GM12891 (cell line): ENCODE measurements at regions not wholly inside any gene's neighbourhood (a gene's known extent, or its start where the extent isn't known, plus 50 kb on each side); places are given as distances from the start of the nearest gene placed in this dataset.

Source experiments
- POLR2A ChIP-seq: IDR thresholded peaks from 2 replicates; pipeline ENCODE4 v1.6.1; 2011; ENCODE audit warnings: low read depth, low read length, control low read depth
- POLR2AphosphoS5 ChIP-seq: IDR thresholded peaks from 2 replicates; pipeline ENCODE4 v1.6.1; 2011; ENCODE audit warnings: low read depth, low read length, control low read depth

- TF ChIP-seq POLR2AphosphoS5 (no peak), POLR2A (no peak)
Observed at GRCh38 chr6:14192216-14192788, 74.7 kb downstream of the CD83 start.
